ENCODE measurements at regions not wholly inside any gene's neighbourhood (a gene's known extent, or its start where the extent isn't known, plus 50 kb on each side); places are given as distances from the start of the nearest gene placed in this dataset.
"Not testable (repeated sequence)": the region's sequence is repeated elsewhere in the genome, so short reads cannot be mapped to it uniquely, and the experiment has no call there.

DNA sequence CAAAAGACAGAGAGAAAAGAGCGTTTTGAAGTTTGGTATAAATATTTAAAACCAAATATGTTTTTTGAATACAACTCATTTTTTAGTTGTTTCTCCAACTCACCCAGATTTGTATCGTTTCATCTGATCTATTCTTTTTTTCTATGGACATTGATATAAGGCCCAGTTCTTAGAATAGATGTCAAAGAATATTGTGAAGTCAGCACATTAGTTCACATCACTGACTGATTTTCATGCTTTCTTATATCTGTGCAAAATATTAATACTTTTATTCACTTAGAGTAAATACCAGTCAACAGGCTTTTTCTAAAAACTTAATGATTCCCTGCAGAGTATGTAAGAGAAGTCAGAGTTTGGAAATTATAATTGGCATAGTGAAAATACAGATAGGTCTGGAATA is 254.4 kb upstream of the PTPRD start:
- Histone ChIP-seq H3K27me3 (no peaks in the 10 kb centered on the region), H3K36me3 (no peaks in the 10 kb centered on the region), H3K4me3 (no peak overlapping the region), H3K27ac (no peak overlapping the region), H3K4me1 (no peaks in the 10 kb centered on the region), H3K9me3 (no peaks in the 10 kb centered on the region)
- DNase-seq = no peak
- TF ChIP-seq, protein P1, sequence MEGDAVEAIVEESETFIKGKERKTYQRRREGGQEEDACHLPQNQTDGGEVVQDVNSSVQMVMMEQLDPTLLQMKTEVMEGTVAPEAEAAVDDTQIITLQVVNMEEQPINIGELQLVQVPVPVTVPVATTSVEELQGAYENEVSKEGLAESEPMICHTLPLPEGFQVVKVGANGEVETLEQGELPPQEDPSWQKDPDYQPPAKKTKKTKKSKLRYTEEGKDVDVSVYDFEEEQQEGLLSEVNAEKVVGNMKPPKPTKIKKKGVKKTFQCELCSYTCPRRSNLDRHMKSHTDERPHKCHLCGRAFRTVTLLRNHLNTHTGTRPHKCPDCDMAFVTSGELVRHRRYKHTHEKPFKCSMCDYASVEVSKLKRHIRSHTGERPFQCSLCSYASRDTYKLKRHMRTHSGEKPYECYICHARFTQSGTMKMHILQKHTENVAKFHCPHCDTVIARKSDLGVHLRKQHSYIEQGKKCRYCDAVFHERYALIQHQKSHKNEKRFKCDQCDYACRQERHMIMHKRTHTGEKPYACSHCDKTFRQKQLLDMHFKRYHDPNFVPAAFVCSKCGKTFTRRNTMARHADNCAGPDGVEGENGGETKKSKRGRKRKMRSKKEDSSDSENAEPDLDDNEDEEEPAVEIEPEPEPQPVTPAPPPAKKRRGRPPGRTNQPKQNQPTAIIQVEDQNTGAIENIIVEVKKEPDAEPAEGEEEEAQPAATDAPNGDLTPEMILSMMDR (IDR thresholded peaks at IDR 0.05) = no peak
- TF ChIP-seq POLR2A (IDR thresholded peaks at IDR 0.05) = no peak

DNA sequence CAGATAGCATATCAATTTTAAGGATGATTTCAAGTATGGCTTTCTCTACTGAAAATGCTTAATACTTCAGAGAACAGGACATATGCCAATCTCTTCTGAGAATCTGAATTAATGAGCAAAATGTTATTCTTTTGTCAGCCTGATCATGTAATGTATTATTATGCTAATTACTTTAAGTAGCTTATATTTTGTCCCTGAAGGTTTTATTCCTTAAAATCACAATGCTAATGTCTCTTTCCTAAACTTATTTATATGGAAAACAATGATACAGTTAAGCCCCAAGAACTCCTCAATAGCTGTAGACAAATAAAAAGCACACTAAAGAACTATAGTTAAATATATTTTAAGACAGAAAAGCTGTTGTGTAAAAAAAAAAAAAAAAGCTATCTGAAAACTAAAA is 256.9 kb upstream of the PTPRD start:
- H3K27ac ChIP-seq = no peak overlapping the region
- H3K4me3 ChIP-seq = no peak overlapping the region

GRCh38 chr9:10873999-10874398 is 261.2 kb upstream of the PTPRD start:
- no peaks in the 10 kb centered on the region for H3K27me3 ChIP-seq
- no peak overlapping the region for H3K27ac ChIP-seq
- TF ChIP-seq, protein P1 (IDR thresholded peaks at IDR 0.05) = no peak
- no peak for TF ChIP-seq POLR2A (IDR thresholded peaks at IDR 0.05)

More for the DNA sequence above, 256.9 kb upstream of the PTPRD start:
- Histone ChIP-seq H3K4me1 (no peaks in the 10 kb centered on the region), H3K27me3 (no peaks in the 10 kb centered on the region), H3K9me3 (peaks cover 0 to 3% (median 0%) of the 10 kb centered on the region in 4 donors), H3K36me3 (no peaks in the 10 kb centered on the region)
- no peak for DNase-seq
- no peak for TF ChIP-seq POLR2A (IDR thresholded peaks at IDR 0.05)
- TF ChIP-seq, protein P1 (IDR thresholded peaks at IDR 0.05) = no peak

DNA sequence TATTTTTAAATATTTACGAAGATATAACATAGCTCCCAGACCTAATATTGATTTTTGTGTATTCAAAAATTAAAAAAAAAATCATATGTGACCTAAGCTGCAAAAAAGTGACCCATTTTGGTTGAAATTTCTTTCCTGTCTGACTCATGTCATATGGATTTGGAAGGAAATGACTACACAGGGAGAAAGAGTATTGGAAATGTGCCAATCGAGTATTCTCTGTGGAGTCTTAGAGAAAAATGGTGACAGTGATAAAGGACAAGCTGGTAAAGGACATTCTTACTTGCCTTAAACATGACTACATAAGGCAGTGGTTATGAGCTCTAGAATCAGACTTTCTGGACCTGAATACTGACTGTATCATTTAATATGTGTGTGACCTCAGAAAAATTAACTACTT is 262.9 kb upstream of the PTPRD start:
- TF ChIP-seq POLR2A (IDR thresholded peaks at IDR 0.05) = no peak
- TF ChIP-seq, protein P1 (IDR thresholded peaks at IDR 0.05) = no peak

More at GRCh38 chr9:10873999-10874398, 261.2 kb upstream of the PTPRD start:
- H3K36me3 ChIP-seq = no peaks in the 10 kb centered on the region
- H3K4me3 ChIP-seq = no peak overlapping the region
- no peak for DNase-seq
- no peaks in the 10 kb centered on the region for H3K4me1 ChIP-seq
- H3K9me3 ChIP-seq = peaks cover 0 to 3% (median 0%) of the 10 kb centered on the region in 4 donors

GRCh38 chr9:10876333-10876732 is 263.5 kb upstream of the PTPRD start:
- no peak for DNase-seq
- Histone ChIP-seq H3K36me3 (no peaks in the 10 kb centered on the region), H3K4me3 (no peak overlapping the region), H3K27ac (no peak overlapping the region), H3K27me3 (no peaks in the 10 kb centered on the region), H3K9me3 (peaks cover 0 to 3% (median 0%) of the 10 kb centered on the region in 4 donors), H3K4me1 (no peaks in the 10 kb centered on the region)
- TF ChIP-seq, protein P1 (IDR thresholded peaks at IDR 0.05) = no peak
- TF ChIP-seq POLR2A (IDR thresholded peaks at IDR 0.05) = no peak

More for the DNA sequence above, 262.9 kb upstream of the PTPRD start:
- Histone ChIP-seq H3K9me3 (peaks cover 0 to 3% (median 0%) of the 10 kb centered on the region in 4 donors), H3K27ac (no peak overlapping the region), H3K27me3 (no peaks in the 10 kb centered on the region), H3K4me1 (no peaks in the 10 kb centered on the region), H3K4me3 (no peak overlapping the region), H3K36me3 (no peaks in the 10 kb centered on the region)
- no peak for DNase-seq

DNA sequence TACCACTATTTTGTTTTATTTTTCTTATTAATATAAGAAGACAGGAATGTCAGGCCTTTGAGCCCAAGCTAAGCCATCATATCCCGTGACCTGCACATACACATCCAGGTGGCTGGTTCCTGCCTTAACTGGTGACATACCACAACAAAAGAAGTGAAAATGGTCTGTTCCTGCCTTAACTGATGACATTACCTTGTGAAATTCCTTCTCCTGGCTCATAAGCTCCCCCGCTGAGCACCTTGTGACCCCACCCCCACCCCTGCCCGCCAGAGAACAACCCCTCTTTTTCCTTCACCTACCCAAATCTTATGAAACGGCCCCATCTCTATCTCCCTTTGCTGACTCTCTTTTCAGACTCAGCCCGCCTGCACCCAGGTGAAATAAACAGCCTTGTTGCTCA is 277.5 kb upstream of the PTPRD start:
- not testable (repeated sequence) for H3K4me3 ChIP-seq, H3K9me3 ChIP-seq, H3K36me3 ChIP-seq, H3K27ac ChIP-seq, DNase-seq, H3K4me1 ChIP-seq, H3K27me3 ChIP-seq
